Esophagus muscularis mucosa (tissue), 4 donors: ENCODE measurements at regions not wholly inside any gene's neighbourhood (a gene's known extent, or its start where the extent isn't known, plus 50 kb on each side); places are given as distances from the start of the nearest gene placed in this dataset.

ENCODE experiments used
- DNase-seq: peaks from one replicate; pipeline ENCODE4 v3.0.0-alpha.2; 2017; ENCODE audit errors: extremely low spot score
- H3K27ac ChIP-seq, 4 donors: fragments of 200-600 bp; sonication (generic); replicated peaks in 1 of 4; 1 replicate in 3 of 4; 2 replicates in 1 of 4; pipeline ENCODE4 v1.5.1; 2016 to 2019; ENCODE audit warnings: mild to moderate bottlenecking in 1 of 4
- H3K27me3 ChIP-seq, 4 donors: fragments of 200-600 bp; sonication (generic); one replicate each; pipeline versions ENCODE4 v1.5.1 to v1.6.0; 2016 to 2019
- H3K36me3 ChIP-seq, 4 donors: fragments of 200-600 bp; sonication (generic); one replicate each; pipeline ENCODE4 v1.5.1; 2016 to 2019
- H3K4me1 ChIP-seq, 4 donors: fragments of 200-600 bp; sonication (generic); one replicate each; pipeline ENCODE4 v1.5.1; 2016 to 2019
- H3K4me3 ChIP-seq, 4 donors: fragments of 200-600 bp; sonication (generic); 1 replicate in 2 of 4; 2 replicates in 2 of 4; pipeline ENCODE4 v1.5.1; 2016 to 2019; ENCODE audit warnings: mild to moderate bottlenecking in 4 of 4, moderate library complexity in 1 of 4
- H3K9me3 ChIP-seq, 4 donors: fragments of 200-600 bp; sonication (generic); 1 replicate in 3 of 4; 2 replicates in 1 of 4; pipeline ENCODE4 v1.5.1; 2016 to 2019
- CTCF ChIP-seq, 3 experiments: fragments of 200-600 bp in 2 of 3; fragments of 450-650 bp in 1 of 3; sonication (generic) in 2 of 3; IDR thresholded peaks; one replicate each; pipeline ENCODE4 v1.5.1; 2017 to 2019; ENCODE audit warnings: antibody characterized with exemption in 3 of 3, mild to moderate bottlenecking in 2 of 3, moderate library complexity in 1 of 3
- EP300 ChIP-seq: sonication (generic); formaldehyde crosslinking; IDR thresholded peaks from one replicate; pipeline ENCODE4 v1.6.1; 2017; ENCODE audit warnings: antibody characterized with exemption
- POLR2A ChIP-seq: fragments of 450-650 bp; IDR thresholded peaks from one replicate; pipeline ENCODE4 v1.6.1; 2017; ENCODE audit warnings: antibody characterized with exemption, moderate library complexity, mild to moderate bottlenecking, low read depth
- POLR2AphosphoS5 ChIP-seq, 2 donors: sonication (generic); formaldehyde crosslinking; IDR thresholded peaks; one replicate each; pipeline ENCODE4 v1.6.1; 2017; ENCODE audit warnings: antibody characterized with exemption in 2 of 2
- WGBS: methylation state at CpG from one replicate; pipeline ENCODE4 v1.1.5; 2018; 5-methylcytosine and 5-hydroxymethylcytosine counted together
- intact Hi-C: fragments of 100-400 bp; cut with DNase I; formaldehyde crosslinking; loops from one replicate; pipeline ENCODE4 v1.15.1; 2023

GRCh38 chr2:18986046-18986445 lies 372.4 kb downstream of the OSR1 start:
- Histone ChIP-seq H3K4me3 (no peak overlapping the region), H3K27ac (no peak overlapping the region), H3K36me3 (no peaks in the 10 kb centered on the region), H3K27me3 (no peaks in the 10 kb centered on the region), H3K4me1 (peaks cover 10 to 36% (median 31%) of the 10 kb centered on the region in 4 donors), H3K9me3 (no peaks in the 10 kb centered on the region)
- DNase-seq: no peak
- TF ChIP-seq EP300 (no peak), POLR2A (no peak), POLR2AphosphoS5 (IDR thresholded peaks at IDR 0.05) (no peak), CTCF (IDR thresholded peaks at IDR 0.05) (no peak)
- intact Hi-C loops: loop anchor here (5.0 to 10.0 kb wide), 2 partner anchors 376 to 461 kb away; no protein-coding TSS in a partner anchor

- H3K27me3 ChIP-seq: no peaks in the 10 kb centered on the region
- no peak for TF ChIP-seq EP300
- no peak for TF ChIP-seq POLR2A
- no peak for TF ChIP-seq CTCF (IDR thresholded peaks at IDR 0.05)
- no peak for TF ChIP-seq POLR2AphosphoS5 (IDR thresholded peaks at IDR 0.05)
- H3K36me3 ChIP-seq: no peaks in the 10 kb centered on the region
- peaks cover 17 to 51% (median 41%) of the 10 kb centered on the region in 4 donors for H3K4me1 ChIP-seq
- no peak for DNase-seq
- H3K27ac ChIP-seq: peak overlapping the region in 3 of 4 donors; percentile 7 to 39 (median 23)
- intact Hi-C loops: loop anchor here (10.0 kb wide), 1 partner anchor 456 kb away; no protein-coding TSS in a partner anchor
- H3K4me3 ChIP-seq: no peak overlapping the region
- WGBS: 52% methylated on average over 6 of the region's 6 CpGs
- no peaks in the 10 kb centered on the region for H3K9me3 ChIP-seq
These were observed 377.5 kb downstream of the OSR1 start for GRCh38 chr2:18980786-18981430.

GRCh38 chr2:18980104-18980785 lies 378.2 kb downstream of the OSR1 start:
- DNase-seq: no peak
- H3K4me1 ChIP-seq: peaks cover 23 to 58% (median 48%) of the 10 kb centered on the region in 4 donors
- H3K4me3 ChIP-seq: no peak overlapping the region
- peak overlapping the region in 3 of 4 donors; percentile 7 to 39 (median 23) for H3K27ac ChIP-seq
- no peaks in the 10 kb centered on the region for H3K27me3 ChIP-seq
- intact Hi-C loops: loop anchor here (10.0 kb wide), 1 partner anchor 455 kb away; no protein-coding TSS in a partner anchor
- no peak for TF ChIP-seq EP300
- no peak for TF ChIP-seq POLR2AphosphoS5 (IDR thresholded peaks at IDR 0.05)
- no peak for TF ChIP-seq CTCF (IDR thresholded peaks at IDR 0.05)
- no peak for TF ChIP-seq POLR2A
- no peaks in the 10 kb centered on the region for H3K36me3 ChIP-seq
- H3K9me3 ChIP-seq: no peaks in the 10 kb centered on the region
- 36% methylated on average over 5 of the region's 5 CpGs for WGBS

GRCh38 chr2:18977409-18977808 lies 381.0 kb downstream of the OSR1 start:
- Histone ChIP-seq H3K9me3 (no peaks in the 10 kb centered on the region), H3K4me3 (no peak overlapping the region), H3K36me3 (no peaks in the 10 kb centered on the region), H3K27ac (peak overlapping the region; percentile 67 to 85 (median 80)), H3K4me1 (peaks cover 23 to 62% (median 51%) of the 10 kb centered on the region in 4 donors), H3K27me3 (no peaks in the 10 kb centered on the region)
- TF ChIP-seq CTCF (IDR thresholded peaks at IDR 0.05) (no peak), EP300 (no peak)
- no peak for DNase-seq
- intact Hi-C loops: loop anchor here (10.0 kb wide), 1 partner anchor 233 kb away; no protein-coding TSS in a partner anchor
- 33% methylated on average over 3 of the region's 3 CpGs for WGBS
